Breast epithelium (tissue), 3 donors: ENCODE measurements at regions not wholly inside any gene's neighbourhood (a gene's known extent, or its start where the extent isn't known, plus 50 kb on each side); places are given as distances from the start of the nearest gene placed in this dataset.
"Not testable (repeated sequence)": the region's sequence is repeated elsewhere in the genome, so short reads cannot be mapped to it uniquely, and the experiment has no call there.

ENCODE experiments used
- CTCF ChIP-seq, 3 donors: fragments of 450-650 bp; IDR thresholded peaks; one replicate each; pipeline ENCODE4 v1.5.1; 2016 to 2017; ENCODE audit warnings: antibody characterized with exemption in 3 of 3, mild to moderate bottlenecking in 3 of 3, moderate library complexity in 3 of 3
- POLR2A ChIP-seq: fragments of 450-650 bp; IDR thresholded peaks from one replicate; pipeline ENCODE4 v1.6.1; 2016; ENCODE audit warnings: antibody characterized with exemption, mild to moderate bottlenecking, moderate library complexity
- POLR2AphosphoS5 ChIP-seq, 3 donors: sonication (generic); formaldehyde crosslinking; IDR thresholded peaks; one replicate each; pipeline ENCODE4 v1.6.1; 2017; ENCODE audit warnings: antibody characterized with exemption in 3 of 3

- TF ChIP-seq POLR2A; CTCF (IDR thresholded peaks at IDR 0.05); POLR2AphosphoS5 (IDR thresholded peaks at IDR 0.05): not testable (repeated sequence)
These were observed 112.1 kb downstream of the TENT5C start for GRCh38 chr1:117717980-117718379.
